ENCODE measurements at regions not wholly inside any gene's neighbourhood (a gene's known extent, or its start where the extent isn't known, plus 50 kb on each side); places are given as distances from the start of the nearest gene placed in this dataset.

- H4K20me1 ChIP-seq (replicated peaks; ENCODE audit: control insufficient read depth, extremely low read depth, insufficient read depth, low read length): no peaks in the 10 kb centered on the region
- H3K4me3 ChIP-seq (replicated peaks in 1 of 3; ENCODE audit: insufficient read depth in 1 of 3, low read depth in 1 of 3, low read length in 3 of 3): no peak overlapping the region
- intact Hi-C loops (cut with micrococcal nuclease) (no loop called here), dilution Hi-C loops (cut with MboI; ENCODE audit: extremely low pct_ligation_motif_present, low sequenced_read_pairs) (no loop called here)
- H3K4me1 ChIP-seq (ENCODE audit: control insufficient read depth, extremely low read depth, insufficient read depth, low read length): no peaks in the 10 kb centered on the region
- no peaks in the 10 kb centered on the region for H3K79me2 ChIP-seq (ENCODE audit: control insufficient read depth, insufficient read depth, low read length)
- no peaks in the 10 kb centered on the region for H3K9me3 ChIP-seq (replicated peaks; ENCODE audit: control insufficient read depth, insufficient read depth, low read length)
- ChIA-PET CTCF (no interaction called here), POLR2A (no interaction called here)
- DNase-seq (ENCODE audit: low read depth, low spot score) (no peak), FAIRE-seq (no peak)
- H3K9me1 ChIP-seq (replicated peaks; ENCODE audit: control insufficient read depth, extremely low read depth, insufficient read depth, low read length): no peaks in the 10 kb centered on the region
- H3K4me2 ChIP-seq (ENCODE audit: insufficient read depth, low read length): no peak overlapping the region
- H3K9ac ChIP-seq (replicated peaks; ENCODE audit: extremely low read depth, insufficient read depth, low read length): no peak overlapping the region
- no peaks in the 10 kb centered on the region for H3K36me3 ChIP-seq (ENCODE audit: control insufficient read depth in 2 of 2, extremely low read depth in 1 of 2, insufficient read depth in 2 of 2, low read length in 2 of 2)
- no peak for TF ChIP-seq EZH2 (IDR thresholded peaks at IDR 0.05; ENCODE audit: borderline replicate concordance, low read depth, low read length, severe bottlenecking)
- no peak for TF ChIP-seq CTCF (IDR thresholded peaks at IDR 0.05; ENCODE audit: extremely low read depth in 1 of 2, insufficient read depth in 1 of 2, low read depth in 1 of 2, low read length in 2 of 2)
- TF ChIP-seq POLR2AphosphoS5 (IDR thresholded peaks at IDR 0.05; ENCODE audit: insufficient read depth, low read depth, low read length): no peak
- no peak for TF ChIP-seq POLR2A (IDR thresholded peaks at IDR 0.05; ENCODE audit: low read depth, low read length)
- no peak for TF ChIP-seq MYC (IDR thresholded peaks at IDR 0.05; ENCODE audit: low read depth, low read length)
- TF ChIP-seq FOS (IDR thresholded peaks at IDR 0.05; ENCODE audit: borderline replicate concordance, insufficient read depth, low read length): no peak
- TF ChIP-seq JUN (IDR thresholded peaks at IDR 0.05; ENCODE audit: borderline replicate concordance, insufficient read depth, insufficient read length, low read depth): no peak
- no peak for TF ChIP-seq MAX (IDR thresholded peaks at IDR 0.05; ENCODE audit: insufficient read depth, insufficient read length)
- TF ChIP-seq GATA2 (IDR thresholded peaks at IDR 0.05; ENCODE audit: insufficient read depth, insufficient read length, low read depth, low read length): no peak
- no peak overlapping the region for H2AFZ ChIP-seq (ENCODE audit: low read depth, low read length)
- no peaks in the 10 kb centered on the region for H3K27me3 ChIP-seq (ENCODE audit: control insufficient read depth in 2 of 2, insufficient read depth in 2 of 2, low read length in 2 of 2)
- no peak overlapping the region for H3K27ac ChIP-seq (ENCODE audit: insufficient read depth, low read depth, low read length)
- no TSS peak for BruUV-seq (replicated peaks)
These were observed 64.9 kb upstream of the PARP11 start for GRCh38 chr12:3938042-3938544.

Measured in endothelial cell of umbilical vein (primary cell).